Neural cell (in vitro differentiated cells): ENCODE measurements at regions not wholly inside any gene's neighbourhood (a gene's known extent, or its start where the extent isn't known, plus 50 kb on each side); places are given as distances from the start of the nearest gene placed in this dataset.
"Not testable (repeated sequence)": the region's sequence is repeated elsewhere in the genome, so short reads cannot be mapped to it uniquely, and the experiment has no call there.

Source experiments
- H2AFZ ChIP-seq: fragments of 200-600, 300-800 bp; sonication (generic), shearing (Covaris generic); 2 replicates; pipeline ENCODE4 v1.6.0; 2014; ENCODE audit warnings: low read depth, mild to moderate bottlenecking, antibody characterized with exemption, low read length, moderate library complexity
- H3F3A ChIP-seq: fragments of 200-600 bp; shearing (Covaris generic); 2 replicates; pipeline ENCODE4 v1.6.1; 2016; ENCODE audit warnings: mild to moderate bottlenecking, moderate library complexity, mixed read lengths, antibody characterized with exemption, low read length; ENCODE audit not compliant: insufficient read depth, poor library complexity, severe bottlenecking
- H3K27ac ChIP-seq: fragments of 200-600, 300-800 bp; sonication (generic), shearing (Covaris generic); 2 replicates; pipeline ENCODE4 v1.5.1; 2014; ENCODE audit warnings: mild to moderate bottlenecking, low read length, moderate library complexity
- H3K27me3 ChIP-seq: fragments of 300-800, 200-600 bp; sonication (generic), shearing (Covaris generic); 2 replicates; pipeline ENCODE4 v1.6.0; 2014; ENCODE audit warnings: mild to moderate bottlenecking, low read depth, low read length, moderate library complexity; ENCODE audit not compliant: insufficient read depth
- H3K36me3 ChIP-seq: fragments of 300-800, 200-600 bp; sonication (generic), shearing (Covaris generic); 2 replicates; pipeline ENCODE4 v1.5.1; 2014; ENCODE audit warnings: mild to moderate bottlenecking, antibody characterized with exemption, low read length, moderate library complexity; ENCODE audit not compliant: insufficient read depth
- H3K4me2 ChIP-seq: fragments of 300-800, 200-600 bp; sonication (generic), shearing (Covaris generic); 2 replicates; pipeline ENCODE4 v1.6.0; 2014; ENCODE audit warnings: mild to moderate bottlenecking, low read length
- H3K4me3 ChIP-seq: fragments of 300-800, 200-600 bp; sonication (generic), shearing (Covaris generic); 2 replicates; pipeline ENCODE4 v1.5.1; 2014; ENCODE audit warnings: mild to moderate bottlenecking, low read length, moderate library complexity
- H3K79me2 ChIP-seq: fragments of 200-600 bp; shearing (Covaris generic); replicated peaks from 2 replicates; pipeline ENCODE4 v1.6.0; 2014; ENCODE audit warnings: mild to moderate bottlenecking, low read length, moderate library complexity; ENCODE audit not compliant: insufficient read depth
- H3K9ac ChIP-seq: fragments of 300-800, 200-600 bp; sonication (generic), shearing (Covaris generic); 2 replicates; pipeline ENCODE4 v1.6.1; 2016; ENCODE audit warnings: mild to moderate bottlenecking, low read length, mixed read lengths
- H3K9me2 ChIP-seq: fragments of 200-600 bp; shearing (Covaris generic); 2 replicates; pipeline ENCODE4 v1.6.1; 2016; ENCODE audit warnings: mild to moderate bottlenecking, low read length, mixed read lengths; ENCODE audit not compliant: insufficient read depth
- H3K9me3 ChIP-seq: fragments of 200-600, 300-800 bp; sonication (generic), shearing (Covaris generic); 2 replicates; pipeline ENCODE4 v1.6.1; 2016; ENCODE audit warnings: mild to moderate bottlenecking, mixed run types, low read length, moderate library complexity, mixed read lengths
- H4K20me1 ChIP-seq: fragments of 200-600 bp; shearing (Covaris generic); 2 replicates; pipeline ENCODE4 v1.6.1; 2016; ENCODE audit warnings: mild to moderate bottlenecking, mixed run types; ENCODE audit not compliant: insufficient read depth

GRCh38 chr5:42864749-42865148 is 53.1 kb upstream of the SELENOP start:
- not testable (repeated sequence) for H3K9me2 ChIP-seq, H3K4me2 ChIP-seq, H3K9me3 ChIP-seq, H3K27me3 ChIP-seq, H3K36me3 ChIP-seq, H3K79me2 ChIP-seq, H3K4me3 ChIP-seq, H2AFZ ChIP-seq, H3F3A ChIP-seq, H4K20me1 ChIP-seq, H3K9ac ChIP-seq, H3K27ac ChIP-seq
